Small intestine (tissue), 7 donors: ENCODE measurements at regions not wholly inside any gene's neighbourhood (a gene's known extent, or its start where the extent isn't known, plus 50 kb on each side); places are given as distances from the start of the nearest gene placed in this dataset.

ENCODE experiments used
- DNase-seq, 2 donors: peaks; one replicate each; pipeline versions ENCODE4 v3.0.0 to v3.0.0-alpha.2; 2013
- FAIRE-seq: peaks from 2 replicates; lab custom pipeline; 2012; peaks lifted over from hg19 to GRCh38; lab: Jason Lieb, UNC
- H3K27ac ChIP-seq, 3 donors: one replicate each; pipeline ENCODE4 v1.5.1; 2013; ENCODE audit warnings: low read length in 2 of 3, mild to moderate bottlenecking in 2 of 3, control low read depth in 1 of 3, inconsistent platforms in 1 of 3, low read depth in 1 of 3, moderate library complexity in 1 of 3
- H3K27me3 ChIP-seq, 3 donors: one replicate each; pipeline ENCODE4 v1.6.1; 2013; ENCODE audit warnings: low read length in 3 of 3, inconsistent platforms in 1 of 3; ENCODE audit not compliant: control insufficient read depth in 3 of 3, insufficient read depth in 3 of 3
- H3K36me3 ChIP-seq, 3 donors: one replicate each; pipeline ENCODE4 v1.6.1; 2013; ENCODE audit warnings: low read length in 3 of 3, inconsistent platforms in 1 of 3, low read depth in 1 of 3, mild to moderate bottlenecking in 1 of 3, moderate library complexity in 1 of 3; ENCODE audit not compliant: control insufficient read depth in 3 of 3, insufficient read depth in 2 of 3
- H3K4me1 ChIP-seq, 3 donors: one replicate each; pipeline ENCODE4 v1.6.1; 2013; ENCODE audit warnings: low read length in 2 of 3, inconsistent platforms in 1 of 3, low read depth in 1 of 3, mild to moderate bottlenecking in 1 of 3, moderate library complexity in 1 of 3; ENCODE audit not compliant: control insufficient read depth in 3 of 3, insufficient read depth in 2 of 3
- H3K4me3 ChIP-seq, 3 donors: one replicate each; pipeline ENCODE4 v1.5.1; 2013; ENCODE audit warnings: low read length in 3 of 3, control low read depth in 1 of 3, inconsistent platforms in 1 of 3, low read depth in 1 of 3, mild to moderate bottlenecking in 1 of 3, moderate library complexity in 1 of 3
- H3K9me3 ChIP-seq, 2 donors: one replicate each; pipeline ENCODE4 v1.6.1; 2013; ENCODE audit warnings: low read depth in 1 of 2, low read length in 1 of 2; ENCODE audit not compliant: control insufficient read depth in 2 of 2, insufficient read depth in 1 of 2
- WGBS, 3 donors: extraction: QIAGEN DNeasy Blood & Tissue Kit; methylation state at CpG; one replicate each; pipeline ENCODE4 v1.1.7; 2013; 5-methylcytosine and 5-hydroxymethylcytosine counted together
- donor health status: healthy with polysubstance abuse.
- donor health status: control.
- donor health status: control.
- donor health status: Bipolar disorder and iron deficiency.
- donor health status: healthy.

DNA sequence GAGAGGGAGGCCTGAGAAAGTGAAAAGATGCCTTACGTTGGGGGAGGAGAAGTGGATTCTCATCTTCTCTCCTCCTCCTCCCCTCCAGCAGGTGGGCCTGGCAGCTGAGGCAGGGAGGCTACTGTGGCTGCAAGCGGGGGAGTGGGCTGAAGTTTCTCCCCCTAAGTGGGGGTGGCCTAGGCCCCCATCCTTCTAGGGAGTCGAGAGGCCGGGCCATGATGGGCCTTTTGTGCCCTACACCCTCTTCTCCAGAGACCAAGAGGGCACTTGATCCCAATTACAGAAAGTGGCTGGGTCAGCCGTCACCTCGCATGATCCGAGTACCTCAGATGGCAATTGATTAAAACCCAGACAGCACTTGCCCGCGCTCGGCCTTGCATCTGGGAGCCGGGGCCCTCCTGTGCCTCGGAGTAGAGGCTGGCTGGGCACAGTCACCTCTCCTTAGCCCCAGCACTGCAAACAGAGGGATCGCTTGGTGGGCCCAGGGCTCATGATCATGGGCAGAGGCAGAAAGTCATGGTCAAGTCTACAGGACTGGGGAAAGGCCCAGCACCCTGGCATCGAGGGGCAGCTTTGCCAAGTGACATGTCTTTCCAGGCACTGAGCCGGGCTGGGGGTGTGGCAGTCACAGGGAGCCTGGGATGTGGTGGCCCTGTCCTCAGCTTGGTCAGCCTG, 78.3 kb downstream of the IRX5 start:
- DNase-seq (no peak), FAIRE-seq (no peak)
- H3K9me3 ChIP-seq: no peaks in the 10 kb centered on the region
- H3K36me3 ChIP-seq: no peaks in the 10 kb centered on the region
- H3K27me3 ChIP-seq: no peaks in the 10 kb centered on the region
- 86 to 90% (median 89%) methylated on average over 15 of the region's 15 CpGs for WGBS, 3 donors
- no peaks in the 10 kb centered on the region for H3K4me1 ChIP-seq
- H3K4me3 ChIP-seq: no peak overlapping the region
- H3K27ac ChIP-seq: no peak overlapping the region

DNA sequence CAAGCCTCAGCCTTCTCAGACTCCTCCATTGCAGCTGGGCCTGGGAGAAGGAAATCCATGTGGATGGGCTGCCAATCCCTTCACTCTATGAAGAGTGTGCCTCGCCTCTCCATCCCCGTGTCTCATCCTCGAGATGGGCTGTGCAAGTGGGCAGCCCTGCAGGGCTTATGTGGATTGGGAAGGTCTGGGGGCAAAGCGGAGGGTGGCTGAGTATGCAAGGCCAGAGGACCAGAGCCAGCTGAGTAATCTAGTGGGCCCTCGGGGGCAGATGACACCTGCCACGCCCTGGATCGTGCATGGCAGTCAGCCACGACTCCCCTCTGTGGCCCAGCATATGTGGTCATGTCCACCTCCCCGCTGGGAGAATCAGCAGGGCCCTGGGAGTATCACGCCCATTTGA, 78.9 kb downstream of the IRX5 start:
- H3K4me3 ChIP-seq: no peak overlapping the region
- WGBS, 3 donors: 69 to 82% (median 80%) methylated on average over 10 of the region's 10 CpGs
- H3K4me1 ChIP-seq: no peaks in the 10 kb centered on the region
- no peaks in the 10 kb centered on the region for H3K27me3 ChIP-seq
- H3K36me3 ChIP-seq: no peaks in the 10 kb centered on the region
- no peak overlapping the region for H3K27ac ChIP-seq
- no peaks in the 10 kb centered on the region for H3K9me3 ChIP-seq
- DNase-seq (no peak), FAIRE-seq (no peak)

- DNase-seq: no peak
- H3K27ac ChIP-seq: no peak overlapping the region
- H3K4me1 ChIP-seq: no peaks in the 10 kb centered on the region
- 71 to 78% (median 78%) methylated on average over 14 of the region's 14 CpGs for WGBS, 3 donors
- H3K36me3 ChIP-seq: no peaks in the 10 kb centered on the region
- H3K27me3 ChIP-seq: no peaks in the 10 kb centered on the region
- FAIRE-seq: no peak
- H3K9me3 ChIP-seq: no peaks in the 10 kb centered on the region
- H3K4me3 ChIP-seq: no peak overlapping the region
Measured at GRCh38 chr16:55010492-55011160, 80.0 kb downstream of the IRX5 start.

DNA sequence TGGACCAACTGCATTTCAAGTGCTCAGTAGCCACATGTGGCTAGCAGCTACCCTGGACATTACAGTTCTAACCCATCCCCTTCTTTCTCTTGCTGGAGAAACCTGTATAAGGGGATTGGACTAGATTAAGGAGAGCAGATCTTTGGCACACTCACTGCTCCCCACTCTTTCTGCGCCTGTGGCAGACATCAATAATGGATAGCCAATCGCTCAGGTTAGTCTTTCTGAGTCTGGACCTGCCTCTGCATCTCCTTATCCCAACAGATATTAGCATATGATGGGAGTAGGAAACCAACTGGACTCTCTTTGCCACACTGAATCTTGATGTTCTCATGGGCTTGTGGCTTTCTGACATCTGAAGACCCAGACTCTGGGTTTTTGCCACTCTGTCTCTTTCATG, 81.7 kb downstream of the IRX5 start:
- H3K36me3 ChIP-seq: no peaks in the 10 kb centered on the region
- no peak for DNase-seq
- WGBS, 3 donors: 60 to 68% (median 67%) methylated on average over 2 of the region's 2 CpGs
- FAIRE-seq: no peak
- no peak overlapping the region for H3K27ac ChIP-seq
- no peaks in the 10 kb centered on the region for H3K9me3 ChIP-seq
- no peak overlapping the region for H3K4me3 ChIP-seq
- no peaks in the 10 kb centered on the region for H3K27me3 ChIP-seq
- no peaks in the 10 kb centered on the region for H3K4me1 ChIP-seq

- no peak for FAIRE-seq
- H3K4me3 ChIP-seq: no peak overlapping the region
- whole genome bisulfite sequencing, 3 donors: 85 to 88% (median 86%) methylated on average over 6 of the region's 6 CpGs
Measured at GRCh38 chr16:55012793-55013192, 82.1 kb downstream of the IRX5 start.

DNA sequence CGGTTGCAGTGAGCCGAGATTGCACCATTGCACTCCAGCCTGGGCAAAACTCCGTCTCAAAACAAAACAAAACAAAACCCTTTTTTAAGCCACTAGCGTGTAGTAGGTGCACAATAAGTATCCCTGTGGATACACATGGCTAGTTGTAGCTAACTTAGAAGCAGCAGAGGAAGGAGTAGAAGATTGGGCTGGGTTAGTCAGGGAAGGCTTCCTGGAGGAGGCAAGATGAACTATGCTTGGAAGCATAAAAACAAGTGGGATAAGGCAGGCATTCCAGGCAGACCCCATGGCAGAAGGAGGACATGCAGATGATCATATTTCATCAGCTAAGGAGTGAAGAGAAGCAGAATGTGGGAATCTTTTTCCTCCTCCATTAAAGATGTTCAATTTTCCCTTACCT, 83.4 kb downstream of the IRX5 start:
- H3K4me1 ChIP-seq: no peaks in the 10 kb centered on the region
- WGBS, 3 donors: 87 to 93% (median 88%) methylated on average over 4 of the region's 4 CpGs
- H3K9me3 ChIP-seq: no peaks in the 10 kb centered on the region
- FAIRE-seq (no peak), DNase-seq (no peak)
- no peaks in the 10 kb centered on the region for H3K36me3 ChIP-seq
- H3K27ac ChIP-seq: no peak overlapping the region
- no peak overlapping the region for H3K4me3 ChIP-seq
- H3K27me3 ChIP-seq: no peaks in the 10 kb centered on the region

More at GRCh38 chr16:55012793-55013192, 82.1 kb downstream of the IRX5 start:
- Histone ChIP-seq H3K27me3 (no peaks in the 10 kb centered on the region), H3K27ac (no peak overlapping the region), H3K36me3 (no peaks in the 10 kb centered on the region), H3K4me1 (no peaks in the 10 kb centered on the region), H3K9me3 (no peaks in the 10 kb centered on the region)
- DNase-seq: no peak

GRCh38 chr16:55015181-55015913, 84.7 kb downstream of the IRX5 start:
- FAIRE-seq (no peak), DNase-seq (no peak)
- whole genome bisulfite sequencing, 3 donors: 75 to 79% (median 76%) methylated on average over 10 of the region's 10 CpGs
- Histone ChIP-seq H3K4me3 (no peak overlapping the region), H3K27me3 (no peaks in the 10 kb centered on the region), H3K4me1 (no peaks in the 10 kb centered on the region), H3K36me3 (no peaks in the 10 kb centered on the region), H3K27ac (no peak overlapping the region), H3K9me3 (no peaks in the 10 kb centered on the region)

- FAIRE-seq: no peak
- 76 to 81% (median 77%) methylated on average over 9 of the region's 9 CpGs for WGBS, 3 donors
- H3K36me3 ChIP-seq: no peaks in the 10 kb centered on the region
Measured at GRCh38 chr16:55016515-55016914, 85.8 kb downstream of the IRX5 start.

More at GRCh38 chr16:55016515-55016914, 85.8 kb downstream of the IRX5 start:
- H3K4me1 ChIP-seq: no peaks in the 10 kb centered on the region
- no peak overlapping the region for H3K4me3 ChIP-seq
- H3K27me3 ChIP-seq: no peaks in the 10 kb centered on the region
- DNase-seq: no peak
- no peak overlapping the region for H3K27ac ChIP-seq
- H3K9me3 ChIP-seq: no peaks in the 10 kb centered on the region
